ENCODE measurements at regions not wholly inside any gene's neighbourhood (a gene's known extent, or its start where the extent isn't known, plus 50 kb on each side); places are given as distances from the start of the nearest gene placed in this dataset.

- TF ChIP-seq POLR2A (IDR thresholded peaks at IDR 0.05; ENCODE audit: low read length), result no peak
- TF ChIP-seq GATA1 (IDR thresholded peaks at IDR 0.05; ENCODE audit: low read depth, low read length), result no peak
These were observed 104.3 kb downstream of the MTERF1 start for GRCh38 chr7:91776171-91776570.
